Amniotic stem cell (primary cell): ENCODE measurements at regions not wholly inside any gene's neighbourhood (a gene's known extent, or its start where the extent isn't known, plus 50 kb on each side); places are given as distances from the start of the nearest gene placed in this dataset.
A peak's percentile ranks its signal among the peaks of the same experiment; 100 is the strongest.
"Not testable (repeated sequence)": the region's sequence is repeated elsewhere in the genome, so short reads cannot be mapped to it uniquely, and the experiment has no call there.

ENCODE experiments used
- DNase-seq: peaks from one replicate; lab custom pipeline; 2025; lab: John Stamatoyannopoulos, UW

GRCh38 chrX:113919387-113919786 lies 664.5 kb upstream of the HTR2C start:
- no peak for DNase-seq

GRCh38 chrX:113906168-113906567 lies 677.7 kb upstream of the HTR2C start:
- no peak for DNase-seq

- DNase-seq: no peak
These were observed 691.0 kb upstream of the HTR2C start for GRCh38 chrX:113892891-113893290.

GRCh38 chrX:113892401-113892800 lies 691.5 kb upstream of the HTR2C start:
- DNase-seq: no peak

GRCh38 chrX:113873056-113873455 lies 710.8 kb upstream of the HTR2C start:
- DNase-seq: no peak

- DNase-seq: no peak
These were observed 715.2 kb upstream of the HTR2C start for GRCh38 chrX:113868711-113869110.

- DNase-seq: no peak
These were observed 715.7 kb upstream of the HTR2C start for GRCh38 chrX:113868177-113868576.

- DNase-seq: no peak
These were observed 734.5 kb upstream of the HTR2C start for GRCh38 chrX:113849408-113849807.

GRCh38 chrX:113833096-113834055 lies 750.5 kb upstream of the HTR2C start:
- DNase-seq: no peak

GRCh38 chrX:113828470-113828869 lies 755.4 kb upstream of the HTR2C start:
- DNase-seq: no peak

GRCh38 chrX:113818346-113818745 lies 765.5 kb upstream of the HTR2C start:
- no peak for DNase-seq

GRCh38 chrX:113804819-113805218 lies 779.1 kb upstream of the HTR2C start:
- DNase-seq: no peak

- DNase-seq: no peak
These were observed 779.6 kb upstream of the HTR2C start for GRCh38 chrX:113804291-113804690.

- DNase-seq: no peak
These were observed 781.0 kb upstream of the HTR2C start for GRCh38 chrX:113802837-113803236.

- DNase-seq: no peak
These were observed 782.9 kb upstream of the HTR2C start for GRCh38 chrX:113800955-113801354.

- DNase-seq: no peak
These were observed 790.3 kb upstream of the HTR2C start for GRCh38 chrX:113793563-113793962.

GRCh38 chrX:113790987-113791386 lies 792.9 kb upstream of the HTR2C start:
- peak; percentile 5 for DNase-seq

GRCh38 chrX:113784754-113785153 lies 799.1 kb upstream of the HTR2C start:
- DNase-seq: not testable (repeated sequence)

- DNase-seq: no peak
These were observed 813.1 kb upstream of the HTR2C start for GRCh38 chrX:113770806-113771205.

GRCh38 chrX:113770071-113770470 lies 813.8 kb upstream of the HTR2C start:
- DNase-seq: no peak

GRCh38 chrX:113759422-113759821 lies 824.5 kb upstream of the HTR2C start:
- DNase-seq: no peak

GRCh38 chrX:113747274-113747973 lies 836.5 kb upstream of the HTR2C start:
- DNase-seq: no peak

GRCh38 chrX:113743069-113743468 lies 840.8 kb upstream of the HTR2C start:
- no peak for DNase-seq
